Calu3 (cell line): ENCODE measurements at regions not wholly inside any gene's neighbourhood (a gene's known extent, or its start where the extent isn't known, plus 50 kb on each side); places are given as distances from the start of the nearest gene placed in this dataset.

Source experiments
- BruUV-seq: library from RNA; stranded (reverse); fragments of 400-500 nt; replicated peaks from 2 replicates; lab custom pipeline; 2021; lab: Mats Ljungman, UMichigan
- CTCF ChIA-PET: fragments of 300-600 bp; sonication (Branson Sonifier 250); formaldehyde crosslinking; loops from one replicate; lab custom pipeline; 2022; ENCODE audit warnings: antibody characterized with exemption; lab: Charles Lee
- DNase-seq: peaks from one replicate; pipeline ENCODE4 v3.0.0; 2022
- H3K27ac Mint-ChIP-seq: one replicate; pipeline ENCODE4 v1.8.0; 2022; ENCODE audit warnings: mixed read lengths; ENCODE audit not compliant: unreplicated experiment
- H3K27me3 Mint-ChIP-seq: one replicate; pipeline ENCODE4 v1.8.0; 2022; ENCODE audit warnings: mixed read lengths; ENCODE audit not compliant: unreplicated experiment
- H3K36me3 Mint-ChIP-seq: one replicate; pipeline ENCODE4 v1.8.0; 2022; ENCODE audit warnings: mild to moderate bottlenecking, moderate library complexity, mixed read lengths; ENCODE audit not compliant: insufficient read depth, unreplicated experiment
- H3K4me1 Mint-ChIP-seq: one replicate; pipeline ENCODE4 v1.8.0; 2022; ENCODE audit warnings: mild to moderate bottlenecking, low read depth, mixed read lengths; ENCODE audit not compliant: unreplicated experiment
- H3K4me3 Mint-ChIP-seq: one replicate; pipeline ENCODE4 v1.8.0; 2022; ENCODE audit warnings: mild to moderate bottlenecking, low read depth, moderate library complexity, mixed read lengths; ENCODE audit not compliant: unreplicated experiment
- H3K9me3 Mint-ChIP-seq: one replicate; pipeline ENCODE4 v1.8.0; 2022; ENCODE audit warnings: low read depth, mixed read lengths; ENCODE audit not compliant: unreplicated experiment
- intact Hi-C: fragments of 100-400 bp; cut with micrococcal nuclease; formaldehyde crosslinking; loops from one replicate; pipeline ENCODE4 v1.10.0; 2022; ENCODE audit not compliant: unreplicated experiment
- TF ChIP-seq, protein P1 (sequence below): fragments of 200-600 bp; IDR thresholded peaks from one replicate; pipeline ENCODE4 v1.8.0; 2022; ENCODE audit warnings: antibody characterized with exemption; ENCODE audit not compliant: unreplicated experiment

DNA sequence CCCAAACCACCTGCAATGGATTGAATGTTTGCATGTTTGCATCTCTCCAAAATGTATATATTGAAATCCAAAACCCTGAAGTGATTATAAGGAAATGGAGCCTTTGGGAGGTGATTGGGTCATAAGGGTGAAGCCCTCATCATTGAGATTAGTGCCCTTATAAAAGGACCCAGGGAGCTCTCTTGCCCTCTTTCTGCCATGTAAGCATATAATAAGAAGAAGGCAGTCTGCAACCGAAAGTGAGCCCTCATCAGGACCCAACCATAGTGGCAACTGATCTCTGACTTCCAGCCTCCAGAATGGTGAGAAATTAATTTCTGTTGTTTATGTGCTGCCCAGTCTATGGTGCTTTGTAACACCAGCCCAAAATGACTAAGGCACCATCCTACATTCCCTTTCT is 115.7 kb upstream of the EFNA5 start:
- TF ChIP-seq, protein P1, sequence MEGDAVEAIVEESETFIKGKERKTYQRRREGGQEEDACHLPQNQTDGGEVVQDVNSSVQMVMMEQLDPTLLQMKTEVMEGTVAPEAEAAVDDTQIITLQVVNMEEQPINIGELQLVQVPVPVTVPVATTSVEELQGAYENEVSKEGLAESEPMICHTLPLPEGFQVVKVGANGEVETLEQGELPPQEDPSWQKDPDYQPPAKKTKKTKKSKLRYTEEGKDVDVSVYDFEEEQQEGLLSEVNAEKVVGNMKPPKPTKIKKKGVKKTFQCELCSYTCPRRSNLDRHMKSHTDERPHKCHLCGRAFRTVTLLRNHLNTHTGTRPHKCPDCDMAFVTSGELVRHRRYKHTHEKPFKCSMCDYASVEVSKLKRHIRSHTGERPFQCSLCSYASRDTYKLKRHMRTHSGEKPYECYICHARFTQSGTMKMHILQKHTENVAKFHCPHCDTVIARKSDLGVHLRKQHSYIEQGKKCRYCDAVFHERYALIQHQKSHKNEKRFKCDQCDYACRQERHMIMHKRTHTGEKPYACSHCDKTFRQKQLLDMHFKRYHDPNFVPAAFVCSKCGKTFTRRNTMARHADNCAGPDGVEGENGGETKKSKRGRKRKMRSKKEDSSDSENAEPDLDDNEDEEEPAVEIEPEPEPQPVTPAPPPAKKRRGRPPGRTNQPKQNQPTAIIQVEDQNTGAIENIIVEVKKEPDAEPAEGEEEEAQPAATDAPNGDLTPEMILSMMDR, result no peak
- Mint-ChIP-seq H3K9me3 (peaks cover 11% of the 10 kb centered on the region), H3K27ac (no peak overlapping the region), H3K36me3 (no peaks in the 10 kb centered on the region), H3K4me3 (no peak overlapping the region), H3K4me1 (no peaks in the 10 kb centered on the region), H3K27me3 (no peaks in the 10 kb centered on the region)
- intact Hi-C loops, result no loop called here
- CTCF ChIA-PET, result no interaction called here
- BruUV-seq, result no TSS peak
- DNase-seq, result no peak

DNA sequence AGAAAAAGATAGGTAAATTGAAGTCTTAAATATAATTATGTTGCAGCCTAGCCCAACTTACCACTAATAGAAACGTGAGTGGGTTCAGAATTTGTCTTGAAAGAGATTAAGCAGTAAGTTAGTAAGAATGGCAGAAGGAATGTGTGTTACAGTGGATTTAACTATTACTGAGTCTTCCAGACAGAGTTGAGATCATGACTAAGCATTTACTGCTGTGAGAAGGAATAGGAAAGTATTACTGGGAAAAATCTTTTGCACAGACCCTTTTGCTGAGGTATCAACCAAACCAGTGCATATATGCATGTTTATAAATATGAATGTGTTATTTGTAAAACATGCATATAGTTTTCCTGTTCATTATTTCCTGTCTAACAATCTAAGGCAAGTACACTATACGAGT is 112.8 kb upstream of the EFNA5 start:
- no peak for DNase-seq
- H3K27ac Mint-ChIP-seq, result no peak overlapping the region
- TF ChIP-seq, protein P1, result no peak
- intact Hi-C loops, result no loop called here
- CTCF ChIA-PET, result no interaction called here
- no peak overlapping the region for H3K4me3 Mint-ChIP-seq
- H3K27me3 Mint-ChIP-seq, result no peaks in the 10 kb centered on the region
- peaks cover 18% of the 10 kb centered on the region for H3K9me3 Mint-ChIP-seq
- BruUV-seq, result no TSS peak
- H3K36me3 Mint-ChIP-seq, result no peaks in the 10 kb centered on the region
- H3K4me1 Mint-ChIP-seq, result no peaks in the 10 kb centered on the region

DNA sequence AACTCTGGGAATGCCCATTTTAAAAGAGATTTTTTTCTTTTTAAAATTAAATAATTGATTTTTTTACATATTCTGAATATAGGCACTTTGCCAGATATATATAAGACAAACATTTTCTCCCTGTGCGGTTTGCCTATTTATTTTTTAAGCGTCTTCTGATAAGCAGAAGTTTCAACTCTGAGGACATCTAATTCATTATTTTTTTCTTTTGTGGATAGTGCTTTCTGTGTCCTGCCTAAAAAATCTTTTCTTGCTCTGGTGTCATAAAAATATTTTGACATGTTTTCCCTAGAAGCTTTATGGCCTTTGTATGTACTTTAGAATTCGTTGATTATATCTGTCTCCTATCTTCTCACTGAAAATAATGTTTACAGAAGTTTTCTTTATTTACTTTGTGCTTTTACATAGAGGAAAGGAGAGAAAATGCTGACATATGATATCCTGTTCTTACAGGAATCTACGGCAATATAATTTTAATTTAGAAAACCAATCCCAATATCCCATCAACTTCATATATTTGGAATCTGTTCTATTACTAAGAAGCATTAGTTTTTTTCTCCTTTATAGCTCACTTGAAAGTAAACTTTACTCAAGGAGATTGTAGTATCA is 111.9 kb upstream of the EFNA5 start:
- intact Hi-C loops, result no loop called here
- Mint-ChIP-seq H3K4me1 (no peaks in the 10 kb centered on the region), H3K27ac (no peak overlapping the region), H3K27me3 (no peaks in the 10 kb centered on the region), H3K4me3 (no peak overlapping the region), H3K36me3 (no peaks in the 10 kb centered on the region), H3K9me3 (peaks cover 18% of the 10 kb centered on the region)
- DNase-seq, result no peak
- TF ChIP-seq, protein P1, result no peak
- CTCF ChIA-PET, result no interaction called here
- no TSS peak for BruUV-seq

DNA sequence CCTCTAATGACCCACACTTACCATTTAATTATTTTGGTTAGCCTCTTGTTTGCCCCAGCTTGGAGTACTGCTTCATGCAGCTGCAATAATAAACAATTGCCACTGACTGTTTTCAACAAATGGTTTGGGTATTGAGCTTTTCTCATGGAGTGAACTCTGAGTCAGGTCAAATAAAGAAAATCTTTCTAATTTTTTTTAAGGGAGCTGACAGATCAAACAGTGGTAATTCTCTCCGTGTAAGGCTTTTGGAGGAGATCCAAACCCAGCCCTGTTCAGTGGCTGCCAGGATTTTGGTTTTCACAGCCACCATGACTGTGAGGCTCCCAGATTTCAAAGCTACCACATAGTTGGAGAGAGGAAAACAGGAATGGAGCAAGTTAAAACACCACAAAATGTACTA is 110.7 kb upstream of the EFNA5 start:
- H3K4me1 Mint-ChIP-seq, result no peaks in the 10 kb centered on the region
- no TSS peak for BruUV-seq
- intact Hi-C loops, result no loop called here
- H3K27ac Mint-ChIP-seq, result no peak overlapping the region
- no peaks in the 10 kb centered on the region for H3K27me3 Mint-ChIP-seq
- H3K4me3 Mint-ChIP-seq, result no peak overlapping the region
- CTCF ChIA-PET, result no interaction called here
- H3K36me3 Mint-ChIP-seq, result no peaks in the 10 kb centered on the region
- TF ChIP-seq, protein P1, result no peak
- H3K9me3 Mint-ChIP-seq, result peaks cover 12% of the 10 kb centered on the region
- no peak for DNase-seq
